ENCODE measurements at regions not wholly inside any gene's neighbourhood (a gene's known extent, or its start where the extent isn't known, plus 50 kb on each side); places are given as distances from the start of the nearest gene placed in this dataset.

DNA sequence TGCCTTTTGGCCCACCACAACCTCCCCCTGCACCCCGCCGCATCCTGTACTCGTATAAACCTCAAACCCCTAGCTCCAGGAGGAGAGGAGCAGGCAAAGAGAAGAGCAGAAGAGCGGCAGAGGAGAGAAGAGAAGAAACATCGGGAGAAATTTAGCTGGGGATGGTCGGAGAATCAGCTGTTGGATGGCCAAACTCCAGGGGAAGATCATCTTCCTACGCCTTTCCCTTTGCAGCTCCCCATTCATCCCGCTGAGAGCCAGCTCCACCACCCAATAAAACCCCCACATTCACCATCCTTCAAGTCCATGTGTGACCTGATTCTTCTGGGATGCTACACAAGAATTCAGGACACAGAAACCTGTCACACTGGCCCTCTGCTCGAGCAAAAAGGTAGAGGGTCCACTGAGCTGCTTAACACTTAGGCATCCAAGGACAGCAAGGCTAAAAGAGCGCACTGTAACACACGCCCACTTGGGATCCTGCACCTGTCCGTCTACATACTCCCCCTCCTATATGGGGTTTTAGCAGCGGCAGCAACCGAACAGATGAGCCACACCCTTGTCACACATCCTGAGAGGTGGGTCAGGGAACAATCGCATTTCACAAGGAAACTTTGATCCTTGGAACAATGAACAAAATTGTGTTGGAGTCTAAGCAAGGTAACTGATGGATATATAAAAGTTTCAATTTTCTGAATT lies 51.6 kb upstream of the MIR17HG start:
- no peak for DNase-seq

GRCh38 chr13:91297503-91297902 lies 50.0 kb upstream of the MIR17HG start:
- DNase-seq: no peak

Measured in GDM1 (cell line).